Osteoblast (primary cell): ENCODE measurements at regions not wholly inside any gene's neighbourhood (a gene's known extent, or its start where the extent isn't known, plus 50 kb on each side); places are given as distances from the start of the nearest gene placed in this dataset.

Source experiments
- DNase-seq: peaks from one replicate; pipeline ENCODE4 v3.0.0; 2011; ENCODE audit warnings: low spot score, mixed read lengths; ENCODE audit not compliant: insufficient read length; ENCODE audit errors: missing footprints
- H2AFZ ChIP-seq: 2 replicates; pipeline ENCODE4 v1.6.0; 2011; ENCODE audit warnings: mild to moderate bottlenecking, low read length
- H3K27ac ChIP-seq: 2 replicates; pipeline ENCODE4 v1.5.1; 2011; ENCODE audit warnings: mild to moderate bottlenecking, low read depth, low read length, moderate library complexity
- H3K27me3 ChIP-seq: 2 replicates; pipeline ENCODE4 v1.6.0; 2012; ENCODE audit warnings: mild to moderate bottlenecking, control low read depth, inconsistent platforms, low read length, moderate library complexity; ENCODE audit not compliant: insufficient read depth
- H3K36me3 ChIP-seq: 2 replicates; pipeline ENCODE4 v1.5.1; 2011; ENCODE audit warnings: mild to moderate bottlenecking, low read length, control low read depth, moderate library complexity; ENCODE audit not compliant: insufficient read depth
- H3K4me1 ChIP-seq: 2 replicates; pipeline ENCODE4 v1.5.1; 2011; ENCODE audit warnings: mild to moderate bottlenecking, low read length, control low read depth, moderate library complexity; ENCODE audit not compliant: insufficient read depth
- H3K4me2 ChIP-seq: 2 replicates; pipeline ENCODE4 v1.6.0; 2011; ENCODE audit warnings: mild to moderate bottlenecking, low read length; ENCODE audit not compliant: insufficient read depth
- H3K4me3 ChIP-seq: fragments of 200-600 bp; sonication (generic); 3 replicates; pipeline ENCODE4 v1.5.1; 2012; ENCODE audit warnings: mild to moderate bottlenecking, low read length, inconsistent platforms; ENCODE audit not compliant: insufficient read depth
- H3K79me2 ChIP-seq: 2 replicates; pipeline ENCODE4 v1.6.0; 2012; ENCODE audit warnings: mild to moderate bottlenecking, low read length, control low read depth, inconsistent platforms; ENCODE audit not compliant: insufficient read depth
- H3K9me3 ChIP-seq: 2 replicates; pipeline ENCODE4 v1.5.1; 2011; ENCODE audit warnings: low read depth, low read length, control low read depth
- H4K20me1 ChIP-seq: 2 replicates; pipeline ENCODE4 v1.6.0; 2012; ENCODE audit warnings: mild to moderate bottlenecking, low read length, control low read depth; ENCODE audit not compliant: insufficient read depth
- TF ChIP-seq, protein P1 (sequence below): IDR thresholded peaks from 2 replicates; pipeline ENCODE4 v1.5.1; 2011; ENCODE audit warnings: mild to moderate bottlenecking, low read depth, low read length, moderate library complexity; ENCODE audit errors: extremely low read depth

DNA sequence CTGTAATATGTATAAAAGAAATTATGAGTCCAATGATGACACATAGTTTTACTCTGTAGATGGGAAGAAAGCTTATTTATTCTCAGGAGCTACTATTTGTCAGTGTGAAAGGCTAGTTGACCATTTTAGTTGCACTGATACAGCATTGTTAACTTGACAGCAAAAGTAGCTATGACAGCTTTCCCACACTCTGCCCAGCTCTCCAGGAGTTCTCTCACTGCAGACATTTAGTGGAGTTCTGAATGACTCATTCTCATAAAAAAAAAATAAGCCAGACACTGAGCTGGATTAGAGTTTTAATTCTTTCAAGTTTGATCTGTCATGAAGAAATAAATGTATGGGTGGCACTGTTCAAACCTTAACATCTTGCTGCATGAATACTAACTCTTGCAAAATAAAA, 77.2 kb upstream of the CFAP20DC start:
- Histone ChIP-seq H3K4me3 (no peak overlapping the region), H3K79me2 (no peaks in the 10 kb centered on the region), H3K4me1 (peaks cover 10% of the 10 kb centered on the region), H4K20me1 (no peaks in the 10 kb centered on the region), H3K9me3 (no peaks in the 10 kb centered on the region), H3K27ac (peak overlapping the region; percentile 5), H3K4me2 (no peak overlapping the region), H3K27me3 (no peaks in the 10 kb centered on the region), H2AFZ (no peak overlapping the region), H3K36me3 (no peaks in the 10 kb centered on the region)
- peak; percentile 96 for DNase-seq
- TF ChIP-seq, protein P1, sequence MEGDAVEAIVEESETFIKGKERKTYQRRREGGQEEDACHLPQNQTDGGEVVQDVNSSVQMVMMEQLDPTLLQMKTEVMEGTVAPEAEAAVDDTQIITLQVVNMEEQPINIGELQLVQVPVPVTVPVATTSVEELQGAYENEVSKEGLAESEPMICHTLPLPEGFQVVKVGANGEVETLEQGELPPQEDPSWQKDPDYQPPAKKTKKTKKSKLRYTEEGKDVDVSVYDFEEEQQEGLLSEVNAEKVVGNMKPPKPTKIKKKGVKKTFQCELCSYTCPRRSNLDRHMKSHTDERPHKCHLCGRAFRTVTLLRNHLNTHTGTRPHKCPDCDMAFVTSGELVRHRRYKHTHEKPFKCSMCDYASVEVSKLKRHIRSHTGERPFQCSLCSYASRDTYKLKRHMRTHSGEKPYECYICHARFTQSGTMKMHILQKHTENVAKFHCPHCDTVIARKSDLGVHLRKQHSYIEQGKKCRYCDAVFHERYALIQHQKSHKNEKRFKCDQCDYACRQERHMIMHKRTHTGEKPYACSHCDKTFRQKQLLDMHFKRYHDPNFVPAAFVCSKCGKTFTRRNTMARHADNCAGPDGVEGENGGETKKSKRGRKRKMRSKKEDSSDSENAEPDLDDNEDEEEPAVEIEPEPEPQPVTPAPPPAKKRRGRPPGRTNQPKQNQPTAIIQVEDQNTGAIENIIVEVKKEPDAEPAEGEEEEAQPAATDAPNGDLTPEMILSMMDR, result no peak

DNA sequence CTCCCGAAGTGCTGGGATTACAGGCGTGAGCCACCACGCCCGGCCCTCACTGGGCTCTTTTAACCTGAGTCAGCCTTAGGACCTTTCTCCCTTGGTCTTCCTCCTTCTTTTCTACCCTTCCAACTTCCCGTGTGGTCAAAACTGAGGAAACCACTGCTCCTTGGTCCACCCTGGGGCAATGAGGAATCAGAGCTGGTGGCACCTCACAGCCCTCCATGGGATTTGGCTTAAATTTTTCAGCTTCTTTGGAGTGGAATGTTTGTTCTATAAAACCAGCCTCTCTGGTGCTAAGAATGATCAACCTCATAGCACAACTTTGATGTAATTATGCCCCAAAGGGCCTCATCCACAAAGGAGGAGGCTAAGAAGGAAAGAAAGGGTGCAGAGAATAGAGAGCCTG, 76.6 kb upstream of the CFAP20DC start:
- H3K27ac ChIP-seq, result peak overlapping the region; percentile 5
- H3K27me3 ChIP-seq, result no peaks in the 10 kb centered on the region
- no peak for DNase-seq
- no peaks in the 10 kb centered on the region for H3K36me3 ChIP-seq
- no peaks in the 10 kb centered on the region for H4K20me1 ChIP-seq
- no peak overlapping the region for H2AFZ ChIP-seq
- TF ChIP-seq, protein P1, result no peak
- no peak overlapping the region for H3K4me2 ChIP-seq
- no peak overlapping the region for H3K4me3 ChIP-seq
- H3K79me2 ChIP-seq, result no peaks in the 10 kb centered on the region
- no peaks in the 10 kb centered on the region for H3K9me3 ChIP-seq
- H3K4me1 ChIP-seq, result peaks cover 10% of the 10 kb centered on the region

DNA sequence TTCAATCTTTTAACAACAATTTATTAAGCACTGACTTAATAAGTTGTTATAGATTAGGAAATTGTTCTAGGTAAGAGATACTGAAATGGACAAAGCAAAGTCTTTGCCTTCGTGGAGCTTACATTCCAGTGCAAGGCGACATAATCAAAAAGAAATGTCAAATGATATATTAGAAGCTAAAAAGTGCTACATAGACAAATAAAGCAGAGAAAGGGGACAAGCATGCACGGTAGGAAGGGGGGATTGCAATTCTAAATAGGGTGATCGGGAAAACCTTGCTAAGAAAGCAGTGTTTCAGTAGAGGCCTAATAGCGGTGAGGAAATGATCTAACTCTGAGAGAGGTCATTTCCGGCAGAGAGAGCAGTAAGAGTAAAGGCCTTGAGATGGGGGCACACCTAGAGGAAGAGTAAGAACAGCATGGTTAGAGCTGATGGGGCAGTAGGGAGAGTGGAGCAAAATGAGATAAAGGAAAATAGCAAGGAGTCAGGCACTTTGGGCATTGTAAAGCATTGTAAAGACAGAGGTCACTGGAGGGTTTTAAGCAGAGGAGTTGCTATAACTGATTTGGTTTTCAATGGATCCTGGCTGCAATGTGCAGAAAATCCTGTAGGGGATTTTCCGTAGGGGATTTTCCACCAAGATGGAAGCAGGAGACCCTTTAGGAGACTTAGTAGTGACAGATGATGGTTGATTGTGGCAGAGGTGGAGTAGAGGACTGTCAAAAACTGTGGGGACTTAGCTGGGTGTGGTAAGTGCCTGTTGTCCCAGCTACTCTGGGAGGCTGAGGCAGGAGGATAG, 71.7 kb upstream of the CFAP20DC start:
- no peak overlapping the region for H2AFZ ChIP-seq
- no peaks in the 10 kb centered on the region for H4K20me1 ChIP-seq
- H3K79me2 ChIP-seq, result no peaks in the 10 kb centered on the region
- H3K4me1 ChIP-seq, result peaks cover 2% of the 10 kb centered on the region
- no peaks in the 10 kb centered on the region for H3K36me3 ChIP-seq
- H3K27me3 ChIP-seq, result no peaks in the 10 kb centered on the region
- no peaks in the 10 kb centered on the region for H3K9me3 ChIP-seq
- H3K4me2 ChIP-seq, result no peak overlapping the region
- TF ChIP-seq, protein P1, result no peak
- H3K4me3 ChIP-seq, result no peak overlapping the region
- H3K27ac ChIP-seq, result no peak overlapping the region
- no peak for DNase-seq

DNA sequence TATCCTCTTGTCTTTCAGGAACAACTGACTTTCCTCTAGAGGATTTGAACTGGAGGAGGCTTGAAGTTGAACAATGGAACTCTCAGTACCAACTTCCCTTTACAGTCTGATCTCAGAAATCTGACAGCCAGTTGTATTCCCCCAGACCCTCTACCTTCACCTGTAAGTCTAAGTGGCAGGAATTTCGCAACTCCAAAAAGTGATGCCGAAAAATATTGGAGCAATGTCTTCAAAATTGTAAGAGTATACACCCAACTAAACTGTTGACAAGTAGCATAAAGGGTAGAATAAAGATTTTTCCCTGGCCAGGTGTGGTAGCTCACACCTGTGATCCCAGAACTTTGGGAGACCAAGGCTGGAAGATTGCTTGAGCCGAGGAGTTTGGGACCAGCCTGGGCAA, 69.1 kb upstream of the CFAP20DC start:
- Histone ChIP-seq H3K36me3 (no peaks in the 10 kb centered on the region), H3K4me1 (no peaks in the 10 kb centered on the region), H3K4me2 (no peak overlapping the region), H3K27ac (no peak overlapping the region), H2AFZ (no peak overlapping the region), H3K27me3 (no peaks in the 10 kb centered on the region), H4K20me1 (no peaks in the 10 kb centered on the region), H3K4me3 (no peak overlapping the region), H3K79me2 (no peaks in the 10 kb centered on the region), H3K9me3 (no peaks in the 10 kb centered on the region)
- DNase-seq, result no peak
- TF ChIP-seq, protein P1, result no peak
